HEK293 (cell line): ENCODE measurements at regions not wholly inside any gene's neighbourhood (a gene's known extent, or its start where the extent isn't known, plus 50 kb on each side); places are given as distances from the start of the nearest gene placed in this dataset.

Experiments
- ELK4 ChIP-seq: IDR thresholded peaks from 2 replicates; pipeline ENCODE4 v1.6.1; 2011; ENCODE audit warnings: mild to moderate bottlenecking, low read depth, low read length, borderline replicate concordance
- REST ChIP-seq: fragments of 450-650 bp; formaldehyde crosslinking; IDR thresholded peaks from 2 replicates; pipeline ENCODE4 v1.5.1; 2016; ENCODE audit warnings: missing biosample characterization, missing genetic modification characterization
- TCF7L2 ChIP-seq: IDR thresholded peaks from 2 replicates; pipeline ENCODE4 v1.6.1; 2011; ENCODE audit warnings: low read depth, mild to moderate bottlenecking, inconsistent platforms, low read length, moderate library complexity, borderline replicate concordance
- ZBTB20 ChIP-seq: fragments of 450-650 bp; formaldehyde crosslinking; IDR thresholded peaks from 2 replicates; pipeline ENCODE4 v1.5.1; 2016; ENCODE audit warnings: missing biosample characterization, missing genetic modification characterization
- ZEB2 ChIP-seq: fragments of 450-650 bp; formaldehyde crosslinking; IDR thresholded peaks from 2 replicates; pipeline ENCODE4 v1.5.1; 2016; ENCODE audit warnings: missing biosample characterization, missing genetic modification characterization
- ZNF10 ChIP-seq: fragments of 450-650 bp; formaldehyde crosslinking; IDR thresholded peaks from 2 replicates; pipeline ENCODE4 v1.5.1; 2017; ENCODE audit warnings: missing biosample characterization, missing genetic modification characterization
- ZNF274 ChIP-seq, 2 experiments: fragments of 200-500 bp in 1 of 2; fragments of 450-650 bp in 1 of 2; sonication (Bioruptor generic) in 1 of 2; formaldehyde crosslinking in 1 of 2; IDR thresholded peaks; 2 replicates each; pipeline versions ENCODE4 v1.5.1 to v1.6.1; 2014 to 2016; ENCODE audit warnings: borderline replicate concordance in 1 of 2, inconsistent platforms in 1 of 2, low read length in 1 of 2, missing biosample characterization in 1 of 2, missing genetic modification characterization in 1 of 2
- ZNF398 ChIP-seq: fragments of 450-650 bp; formaldehyde crosslinking; IDR thresholded peaks from 2 replicates; pipeline ENCODE4 v1.5.1; 2017; ENCODE audit warnings: missing biosample characterization, missing genetic modification characterization
- ZNF426 ChIP-seq: fragments of 450-650 bp; formaldehyde crosslinking; IDR thresholded peaks from 2 replicates; pipeline ENCODE4 v1.5.1; 2017; ENCODE audit warnings: missing biosample characterization, missing genetic modification characterization, mild to moderate bottlenecking, inconsistent platforms, moderate library complexity
- TF ChIP-seq, protein P1 (sequence below): fragments of 450-650 bp; formaldehyde crosslinking; IDR thresholded peaks from 2 replicates; pipeline ENCODE4 v1.5.1; 2016; ENCODE audit warnings: missing biosample characterization, missing genetic modification characterization
- TF ChIP-seq, protein P2 (sequence below): fragments of 450-650 bp; formaldehyde crosslinking; IDR thresholded peaks from 2 replicates; pipeline ENCODE4 v1.5.1; 2016; ENCODE audit warnings: missing biosample characterization, missing genetic modification characterization

DNA sequence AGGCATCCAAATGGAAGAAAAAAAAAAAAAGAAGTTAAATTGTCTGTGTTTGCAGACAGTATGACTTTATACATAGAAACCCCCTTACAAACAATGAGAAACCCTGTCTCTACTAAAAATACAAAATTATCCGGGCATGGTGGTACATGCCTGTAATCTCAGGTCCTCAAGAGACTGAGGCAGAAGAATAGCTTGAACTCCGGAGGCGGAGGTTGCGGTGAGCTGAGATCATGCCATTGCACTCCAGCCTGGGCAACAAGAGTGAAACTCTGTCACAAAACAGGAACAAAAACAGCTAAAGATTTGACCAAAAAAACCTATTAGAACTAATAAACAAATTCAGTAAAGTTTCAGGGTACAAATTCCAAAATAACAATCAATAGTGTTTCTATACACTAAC lies 385.8 kb upstream of the GRM3 start:
- TF ChIP-seq REST (tag by site-specific recombination) (no peak), ZEB2 (tag by site-specific recombination) (no peak), ELK4 (no peak), ZBTB20 (no peak), ZNF274 (IDR thresholded peaks at IDR 0.05; ENCODE audit: low read length) (no peak), ZNF274 (tag by site-specific recombination; IDR thresholded peaks at IDR 0.05; ENCODE audit: borderline replicate concordance) (no peak), ZNF398 (tag by site-specific recombination) (no peak), ZNF426 (tag by site-specific recombination) (no peak), ZNF10 (tag by site-specific recombination) (no peak), TCF7L2 (no peak)
- TF ChIP-seq, protein P1, sequence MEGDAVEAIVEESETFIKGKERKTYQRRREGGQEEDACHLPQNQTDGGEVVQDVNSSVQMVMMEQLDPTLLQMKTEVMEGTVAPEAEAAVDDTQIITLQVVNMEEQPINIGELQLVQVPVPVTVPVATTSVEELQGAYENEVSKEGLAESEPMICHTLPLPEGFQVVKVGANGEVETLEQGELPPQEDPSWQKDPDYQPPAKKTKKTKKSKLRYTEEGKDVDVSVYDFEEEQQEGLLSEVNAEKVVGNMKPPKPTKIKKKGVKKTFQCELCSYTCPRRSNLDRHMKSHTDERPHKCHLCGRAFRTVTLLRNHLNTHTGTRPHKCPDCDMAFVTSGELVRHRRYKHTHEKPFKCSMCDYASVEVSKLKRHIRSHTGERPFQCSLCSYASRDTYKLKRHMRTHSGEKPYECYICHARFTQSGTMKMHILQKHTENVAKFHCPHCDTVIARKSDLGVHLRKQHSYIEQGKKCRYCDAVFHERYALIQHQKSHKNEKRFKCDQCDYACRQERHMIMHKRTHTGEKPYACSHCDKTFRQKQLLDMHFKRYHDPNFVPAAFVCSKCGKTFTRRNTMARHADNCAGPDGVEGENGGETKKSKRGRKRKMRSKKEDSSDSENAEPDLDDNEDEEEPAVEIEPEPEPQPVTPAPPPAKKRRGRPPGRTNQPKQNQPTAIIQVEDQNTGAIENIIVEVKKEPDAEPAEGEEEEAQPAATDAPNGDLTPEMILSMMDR (tag by site-specific recombination): no peak
- TF ChIP-seq, protein P2, sequence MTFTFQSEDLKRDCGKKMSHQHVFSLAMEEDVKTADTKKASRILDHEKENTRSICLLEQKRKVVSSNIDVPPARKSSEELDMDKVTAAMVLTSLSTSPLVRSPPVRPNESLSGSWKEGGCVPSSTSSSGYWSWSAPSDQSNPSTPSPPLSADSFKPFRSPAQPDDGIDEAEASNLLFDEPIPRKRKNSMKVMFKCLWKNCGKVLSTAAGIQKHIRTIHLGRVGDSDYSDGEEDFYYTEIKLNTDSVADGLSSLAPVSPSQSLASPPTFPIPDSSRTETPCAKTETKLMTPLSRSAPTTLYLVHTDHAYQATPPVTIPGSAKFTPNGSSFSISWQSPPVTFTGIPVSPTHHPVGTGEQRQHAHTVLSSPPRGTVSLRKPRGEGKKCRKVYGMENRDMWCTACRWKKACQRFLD (tag by site-specific recombination): no peak
